ENCODE measurements at regions not wholly inside any gene's neighbourhood (a gene's known extent, or its start where the extent isn't known, plus 50 kb on each side); places are given as distances from the start of the nearest gene placed in this dataset.
"Not testable (repeated sequence)": the region's sequence is repeated elsewhere in the genome, so short reads cannot be mapped to it uniquely, and the experiment has no call there.

DNA sequence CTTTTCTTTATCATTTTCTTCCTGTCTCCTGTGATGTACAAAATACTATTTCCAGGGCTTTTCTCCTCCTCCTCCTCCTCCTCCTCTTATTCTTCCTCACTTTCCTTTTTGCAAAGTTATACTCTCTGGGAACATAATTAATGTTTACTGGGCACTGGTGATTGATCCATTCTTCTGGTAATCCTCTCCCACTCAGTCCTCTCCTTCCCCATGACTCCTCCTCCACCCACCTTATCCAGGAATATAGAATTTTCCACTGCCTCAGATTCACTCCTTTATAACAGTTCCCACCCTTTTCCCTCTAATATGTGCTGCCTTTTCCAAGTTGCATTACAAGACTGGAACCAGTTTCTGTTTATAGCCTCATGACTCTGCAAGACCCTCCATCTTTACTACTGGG is 62.5 kb upstream of the IYD start:
- DNase-seq: no peak
- no peaks in the 10 kb centered on the region for H3K27me3 ChIP-seq (ENCODE audit: low read depth)
- no peak overlapping the region for H3K27ac ChIP-seq (replicated peaks)
- no peaks in the 10 kb centered on the region for H3K36me3 ChIP-seq
- intact Hi-C loops (cut with micrococcal nuclease): no loop called here
- TF ChIP-seq, protein P1, sequence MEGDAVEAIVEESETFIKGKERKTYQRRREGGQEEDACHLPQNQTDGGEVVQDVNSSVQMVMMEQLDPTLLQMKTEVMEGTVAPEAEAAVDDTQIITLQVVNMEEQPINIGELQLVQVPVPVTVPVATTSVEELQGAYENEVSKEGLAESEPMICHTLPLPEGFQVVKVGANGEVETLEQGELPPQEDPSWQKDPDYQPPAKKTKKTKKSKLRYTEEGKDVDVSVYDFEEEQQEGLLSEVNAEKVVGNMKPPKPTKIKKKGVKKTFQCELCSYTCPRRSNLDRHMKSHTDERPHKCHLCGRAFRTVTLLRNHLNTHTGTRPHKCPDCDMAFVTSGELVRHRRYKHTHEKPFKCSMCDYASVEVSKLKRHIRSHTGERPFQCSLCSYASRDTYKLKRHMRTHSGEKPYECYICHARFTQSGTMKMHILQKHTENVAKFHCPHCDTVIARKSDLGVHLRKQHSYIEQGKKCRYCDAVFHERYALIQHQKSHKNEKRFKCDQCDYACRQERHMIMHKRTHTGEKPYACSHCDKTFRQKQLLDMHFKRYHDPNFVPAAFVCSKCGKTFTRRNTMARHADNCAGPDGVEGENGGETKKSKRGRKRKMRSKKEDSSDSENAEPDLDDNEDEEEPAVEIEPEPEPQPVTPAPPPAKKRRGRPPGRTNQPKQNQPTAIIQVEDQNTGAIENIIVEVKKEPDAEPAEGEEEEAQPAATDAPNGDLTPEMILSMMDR (IDR thresholded peaks at IDR 0.05; ENCODE audit: borderline replicate concordance): no peak
- H3K9me3 ChIP-seq (replicated peaks): no peaks in the 10 kb centered on the region
- no peak overlapping the region for H3K4me3 ChIP-seq
- no peaks in the 10 kb centered on the region for H3K4me1 ChIP-seq

DNA sequence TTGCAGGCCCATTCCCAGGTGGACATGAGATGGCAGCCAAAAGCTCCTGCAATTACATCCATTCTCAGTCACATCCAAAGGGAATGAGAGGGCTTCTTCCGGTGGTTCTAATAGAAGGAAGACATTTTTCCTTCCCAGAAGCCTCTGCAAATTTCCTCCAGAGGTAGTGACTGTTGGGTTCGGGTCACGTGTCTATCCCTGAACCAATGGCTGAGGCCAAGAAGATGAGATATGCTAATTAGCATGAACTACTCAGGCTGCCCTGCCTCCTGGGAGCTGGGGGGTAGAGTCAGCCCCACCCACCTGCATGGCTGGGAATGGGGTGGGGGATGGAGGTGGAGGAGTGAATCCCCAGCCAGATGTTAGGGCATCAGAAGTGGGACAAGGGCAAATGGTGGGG is 61.3 kb upstream of the IYD start:
- intact Hi-C loops (cut with micrococcal nuclease): no loop called here

DNA sequence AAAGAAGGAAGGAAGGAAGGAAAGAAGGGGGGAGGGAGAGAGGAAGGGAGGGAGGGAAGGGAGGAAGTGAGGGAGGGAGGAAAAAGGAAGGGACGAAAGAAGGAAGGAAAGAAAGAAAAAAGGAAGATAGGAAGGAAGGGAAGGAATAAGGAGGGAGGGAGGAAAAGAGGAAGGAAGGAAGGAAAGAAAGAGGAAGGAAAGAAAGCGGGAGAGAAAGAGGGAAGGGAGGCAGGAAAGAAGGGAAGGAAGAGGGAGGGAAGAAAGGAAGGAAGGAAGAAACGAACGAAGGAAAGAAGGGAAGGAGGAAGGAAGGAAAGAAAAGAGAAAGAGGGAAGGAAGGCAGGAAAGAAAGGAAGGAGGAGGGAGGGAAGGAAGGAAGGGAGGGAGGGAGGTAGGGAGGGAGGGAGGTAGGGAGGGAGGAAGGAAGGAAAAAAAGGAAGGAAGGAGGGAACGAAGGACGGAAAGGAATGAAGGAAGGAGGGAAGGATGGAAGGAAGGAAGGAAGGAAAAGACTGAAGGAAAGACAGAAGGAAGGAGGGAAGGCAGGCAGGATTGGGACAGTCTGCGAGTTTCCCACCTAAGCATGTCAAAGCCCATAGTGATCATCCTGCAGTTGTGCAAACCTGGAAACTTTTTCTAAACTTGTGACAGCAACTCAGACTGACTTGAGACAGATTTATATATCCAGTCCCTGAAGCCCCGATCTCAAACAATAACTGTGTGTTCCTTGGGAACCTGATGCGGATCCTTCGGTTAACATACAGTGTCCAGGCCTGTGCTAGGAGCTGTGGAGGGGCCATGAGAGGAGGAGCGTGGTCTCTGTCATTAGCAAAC is 59.8 kb upstream of the IYD start:
- Histone ChIP-seq H3K27ac (replicated peaks) (no peak overlapping the region), H3K4me1 (no peaks in the 10 kb centered on the region), H3K36me3 (no peaks in the 10 kb centered on the region), H3K4me3 (no peak overlapping the region), H3K9me3 (replicated peaks) (no peaks in the 10 kb centered on the region), H3K27me3 (ENCODE audit: low read depth) (no peaks in the 10 kb centered on the region)
- TF ChIP-seq, protein P1 (IDR thresholded peaks at IDR 0.05; ENCODE audit: borderline replicate concordance): no peak
- no peak for DNase-seq
- intact Hi-C loops (cut with micrococcal nuclease): no loop called here

More for the DNA sequence above, 61.3 kb upstream of the IYD start:
- H3K27ac ChIP-seq (replicated peaks): no peak overlapping the region
- no peaks in the 10 kb centered on the region for H3K36me3 ChIP-seq
- no peak for DNase-seq
- no peaks in the 10 kb centered on the region for H3K9me3 ChIP-seq (replicated peaks)
- H3K4me1 ChIP-seq: no peaks in the 10 kb centered on the region
- no peak overlapping the region for H3K4me3 ChIP-seq
- no peaks in the 10 kb centered on the region for H3K27me3 ChIP-seq (ENCODE audit: low read depth)
- TF ChIP-seq, protein P1 (IDR thresholded peaks at IDR 0.05; ENCODE audit: borderline replicate concordance): no peak

DNA sequence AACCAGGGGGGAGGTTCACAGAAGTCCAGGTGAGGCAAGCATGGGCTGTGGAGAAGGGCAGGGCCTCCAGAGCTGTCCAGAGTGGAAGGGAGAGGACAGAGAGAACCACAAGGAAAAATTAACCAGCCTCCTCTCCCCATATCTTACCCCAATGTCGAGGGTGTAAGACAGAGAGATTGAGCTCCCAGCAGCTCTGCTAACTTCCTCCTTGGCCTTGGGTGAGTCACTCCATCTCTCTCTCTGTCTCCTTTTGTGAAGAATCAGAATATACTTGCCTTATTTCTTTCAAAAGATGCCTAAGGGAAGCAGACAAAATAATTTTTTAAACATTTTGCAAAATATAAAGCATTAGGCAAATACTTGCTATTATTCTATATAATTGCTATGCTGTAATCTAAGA is 58.3 kb upstream of the IYD start:
- no peaks in the 10 kb centered on the region for H3K9me3 ChIP-seq (replicated peaks)

DNA sequence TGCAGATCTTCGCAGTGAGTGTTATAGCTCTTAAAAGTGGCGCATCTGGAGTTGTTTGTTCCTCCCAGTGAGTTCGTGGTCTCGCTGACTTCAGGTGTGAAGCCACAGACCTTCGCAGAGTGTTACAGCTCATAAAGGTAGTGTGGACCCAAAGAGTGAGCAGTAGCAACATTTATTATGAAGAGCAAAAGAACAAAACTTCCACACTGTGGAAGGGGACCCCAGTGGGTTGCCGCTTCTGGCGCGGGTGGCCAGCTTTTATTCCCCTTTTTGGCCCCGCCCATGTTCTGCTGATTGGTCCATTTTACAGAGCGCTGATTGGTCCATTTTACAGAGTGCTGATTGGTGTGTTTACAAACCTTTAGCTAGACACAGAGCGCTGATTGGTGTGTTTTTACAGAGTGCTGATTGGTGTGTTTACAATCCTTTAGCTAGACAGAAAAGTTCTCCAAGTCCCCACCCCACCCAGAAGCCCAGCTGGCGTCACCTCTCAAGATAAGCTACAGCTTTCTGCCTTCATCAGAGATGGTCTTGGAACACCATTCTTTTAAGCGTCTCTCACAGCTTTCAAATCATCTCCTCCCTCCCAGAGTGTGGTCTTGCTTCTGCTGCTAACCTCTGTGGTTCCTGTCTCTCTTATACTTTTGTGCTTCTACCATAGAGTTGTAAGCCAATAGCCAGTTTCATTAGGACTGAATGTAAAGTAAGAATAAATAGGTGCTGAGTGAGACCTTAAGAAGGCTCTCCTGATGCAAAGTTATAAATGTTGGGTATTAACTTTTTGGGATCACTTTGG is 57.5 kb upstream of the IYD start:
- intact Hi-C loops (cut with micrococcal nuclease); DNase-seq; H3K9me3 ChIP-seq (replicated peaks); H3K36me3 ChIP-seq; H3K4me3 ChIP-seq; H3K27me3 ChIP-seq (ENCODE audit: low read depth); H3K4me1 ChIP-seq; H3K27ac ChIP-seq (replicated peaks): not testable (repeated sequence)

More for the DNA sequence above, 58.3 kb upstream of the IYD start:
- Histone ChIP-seq H3K27me3 (ENCODE audit: low read depth) (no peaks in the 10 kb centered on the region), H3K4me1 (no peaks in the 10 kb centered on the region), H3K36me3 (no peaks in the 10 kb centered on the region), H3K4me3 (no peak overlapping the region), H3K27ac (replicated peaks) (no peak overlapping the region)
- intact Hi-C loops (cut with micrococcal nuclease): no loop called here
- DNase-seq: no peak
- TF ChIP-seq, protein P1 (IDR thresholded peaks at IDR 0.05; ENCODE audit: borderline replicate concordance): no peak

DNA sequence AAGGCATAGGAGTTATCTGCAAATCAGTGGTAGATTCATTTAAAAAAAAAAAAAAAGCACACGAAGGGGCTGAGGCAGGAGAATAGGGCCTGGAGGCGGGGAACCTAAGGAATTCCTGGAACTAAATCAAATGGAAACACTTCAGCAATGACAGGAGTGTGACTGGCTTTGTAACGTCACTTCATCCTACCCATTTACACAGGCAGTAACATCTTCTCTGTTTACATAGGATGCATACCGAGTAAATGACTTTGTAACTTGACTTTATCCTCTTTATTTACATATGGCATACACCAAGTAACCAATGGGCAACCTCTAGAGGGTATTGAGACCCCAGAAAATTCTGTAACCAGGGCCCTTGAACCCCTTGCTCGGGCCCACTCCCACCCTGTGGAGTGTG is 56.4 kb upstream of the IYD start:
- Histone ChIP-seq H3K4me3 (no peak overlapping the region), H3K4me1 (peaks cover 5% of the 10 kb centered on the region), H3K9me3 (replicated peaks) (no peaks in the 10 kb centered on the region), H3K36me3 (no peaks in the 10 kb centered on the region), H3K27ac (replicated peaks) (no peak overlapping the region), H3K27me3 (ENCODE audit: low read depth) (no peaks in the 10 kb centered on the region)
- TF ChIP-seq, protein P1 (IDR thresholded peaks at IDR 0.05; ENCODE audit: borderline replicate concordance): no peak
- intact Hi-C loops (cut with micrococcal nuclease): no loop called here
- DNase-seq: no peak

Measured in left ventricle myocardium inferior (tissue), 1 donor.